PFSK-1 (cell line): ENCODE measurements at regions not wholly inside any gene's neighbourhood (a gene's known extent, or its start where the extent isn't known, plus 50 kb on each side); places are given as distances from the start of the nearest gene placed in this dataset.

ENCODE experiments used
- FOXP2 ChIP-seq: optimal IDR thresholded peaks from 2 replicates; pipeline ENCODE3; 2011; ENCODE audit warnings: borderline replicate concordance, control low read depth, inconsistent platforms; ENCODE audit not compliant: insufficient read depth; ENCODE audit errors: extremely low read length, extremely low read depth
- POLR2AphosphoS5 ChIP-seq: IDR thresholded peaks from 2 replicates; pipeline ENCODE4 v1.6.1; 2012; ENCODE audit warnings: low read depth, mild to moderate bottlenecking, control low read depth, low read length, moderate library complexity
- REST ChIP-seq, 2 experiments: IDR thresholded peaks; 2 replicates each; pipeline versions ENCODE4 v1.6.1 to v1.8.0; 2011 to 2012; ENCODE audit warnings: low read depth in 2 of 2, low read length in 2 of 2, control low read depth in 1 of 2, inconsistent platforms in 1 of 2, mild to moderate bottlenecking in 1 of 2, moderate library complexity in 1 of 2; ENCODE audit not compliant: insufficient read depth in 1 of 2
- SIN3A ChIP-seq: IDR thresholded peaks from 2 replicates; pipeline ENCODE4 v1.6.1; 2012; ENCODE audit warnings: mild to moderate bottlenecking, low read length, moderate library complexity, borderline replicate concordance; ENCODE audit not compliant: insufficient read depth
- TAF1 ChIP-seq: IDR thresholded peaks from 2 replicates; pipeline ENCODE4 v1.6.1; 2012; ENCODE audit warnings: low read length, control low read depth, borderline replicate concordance; ENCODE audit not compliant: insufficient read depth

GRCh38 chr2:133768658-133769435 is 200.6 kb upstream of the NCKAP5 start:
- no peak for TF ChIP-seq TAF1
- no peak for TF ChIP-seq SIN3A
- no peak for TF ChIP-seq REST (IDR thresholded peaks at IDR 0.05; ENCODE audit: insufficient read depth in 1 of 2, low read depth in 2 of 2, low read length in 2 of 2)
- TF ChIP-seq POLR2AphosphoS5: no peak
- TF ChIP-seq FOXP2: no peak

- TF ChIP-seq FOXP2: no peak
- no peak for TF ChIP-seq REST (IDR thresholded peaks at IDR 0.05; ENCODE audit: insufficient read depth in 1 of 2, low read depth in 2 of 2, low read length in 2 of 2)
- TF ChIP-seq POLR2AphosphoS5: no peak
- no peak for TF ChIP-seq TAF1
- TF ChIP-seq SIN3A: no peak
These were observed 205.8 kb upstream of the NCKAP5 start for GRCh38 chr2:133773854-133774653.

- no peak for TF ChIP-seq REST (IDR thresholded peaks at IDR 0.05; ENCODE audit: insufficient read depth in 1 of 2, low read depth in 2 of 2, low read length in 2 of 2)
- no peak for TF ChIP-seq TAF1
- no peak for TF ChIP-seq POLR2AphosphoS5
These were observed 206.4 kb upstream of the NCKAP5 start for GRCh38 chr2:133774654-133775015.

- no peak for TF ChIP-seq POLR2AphosphoS5
- TF ChIP-seq REST (IDR thresholded peaks at IDR 0.05; ENCODE audit: insufficient read depth in 1 of 2, low read depth in 2 of 2, low read length in 2 of 2): no peak
- TF ChIP-seq TAF1: no peak
These were observed 208.8 kb upstream of the NCKAP5 start for GRCh38 chr2:133776936-133777573.
